ENCODE measurements at regions not wholly inside any gene's neighbourhood (a gene's known extent, or its start where the extent isn't known, plus 50 kb on each side); places are given as distances from the start of the nearest gene placed in this dataset.

GRCh38 chr5:160504906-160505305 lies 83.3 kb downstream of the PTTG1 start:
- Histone ChIP-seq H3K36me3 (no peaks in the 10 kb centered on the region), H3K4me1 (no peaks in the 10 kb centered on the region), H3K9me3 (no peaks in the 10 kb centered on the region), H3K4me3 (no peak overlapping the region), H3K27me3 (no peaks in the 10 kb centered on the region), H3K27ac (no peak overlapping the region)
- intact Hi-C loops (cut with DNase I) = no loop called here
- DNase-seq = no peak
- no peak for TF ChIP-seq CTCF (IDR thresholded peaks at IDR 0.05)
- ATAC-seq = no peak

- H3K27ac ChIP-seq = peak overlapping the region; percentile 58
- intact Hi-C loops (cut with DNase I) = no loop called here
Observed at GRCh38 chr5:160506006-160507004, 84.7 kb downstream of the PTTG1 start.

GRCh38 chr5:160507221-160507721 lies 85.6 kb downstream of the PTTG1 start:
- intact Hi-C loops (cut with DNase I) = no loop called here
- ATAC-seq = peak; percentile 31
- Histone ChIP-seq H3K4me1 (no peaks in the 10 kb centered on the region), H3K27ac (no peak overlapping the region), H3K27me3 (no peaks in the 10 kb centered on the region), H3K9me3 (no peaks in the 10 kb centered on the region), H3K4me3 (no peak overlapping the region), H3K36me3 (no peaks in the 10 kb centered on the region)
- TF ChIP-seq CTCF (IDR thresholded peaks at IDR 0.05) = no peak
- DNase-seq = no peak

More at GRCh38 chr5:160506006-160507004, 84.7 kb downstream of the PTTG1 start:
- Histone ChIP-seq H3K4me1 (no peaks in the 10 kb centered on the region), H3K36me3 (no peaks in the 10 kb centered on the region), H3K4me3 (no peak overlapping the region), H3K27me3 (no peaks in the 10 kb centered on the region), H3K9me3 (no peaks in the 10 kb centered on the region)
- DNase-seq (no peak), ATAC-seq (peak; percentile 47)
- TF ChIP-seq CTCF (IDR thresholded peaks at IDR 0.05) = no peak

GRCh38 chr5:160508780-160509361 lies 87.2 kb downstream of the PTTG1 start:
- Histone ChIP-seq H3K27ac (no peak overlapping the region), H3K4me1 (no peaks in the 10 kb centered on the region), H3K36me3 (no peaks in the 10 kb centered on the region), H3K4me3 (no peak overlapping the region), H3K9me3 (no peaks in the 10 kb centered on the region), H3K27me3 (no peaks in the 10 kb centered on the region)
- peak; percentile 87 for TF ChIP-seq CTCF (IDR thresholded peaks at IDR 0.05)
- intact Hi-C loops (cut with DNase I) = no loop called here
- no peak for DNase-seq
- peak; percentile 91 for ATAC-seq

GRCh38 chr5:160511280-160511929 lies 89.8 kb downstream of the PTTG1 start:
- intact Hi-C loops (cut with DNase I) = no loop called here

More at GRCh38 chr5:160511280-160511929, 89.8 kb downstream of the PTTG1 start:
- no peak for TF ChIP-seq CTCF (IDR thresholded peaks at IDR 0.05)
- Histone ChIP-seq H3K27me3 (no peaks in the 10 kb centered on the region), H3K9me3 (no peaks in the 10 kb centered on the region), H3K27ac (no peak overlapping the region), H3K36me3 (no peaks in the 10 kb centered on the region), H3K4me3 (no peak overlapping the region), H3K4me1 (no peaks in the 10 kb centered on the region)
- no peak for DNase-seq
- no peak for ATAC-seq

All from upper lobe of right lung (tissue), 1 donor.